Right lobe of liver (tissue), 6 donors: ENCODE measurements at regions not wholly inside any gene's neighbourhood (a gene's known extent, or its start where the extent isn't known, plus 50 kb on each side); places are given as distances from the start of the nearest gene placed in this dataset.

Experiments
- ATAC-seq, 4 donors: fragments of 200-7000 bp; cut with Tn5 transposase; one replicate each; pipeline ENCODE4 v1.9.1; 2020; ENCODE audit warnings: mild to moderate bottlenecking in 4 of 4, moderate library complexity in 4 of 4
- DNase-seq, 3 donors: peaks; one replicate each; pipeline ENCODE4 v3.0.0-alpha.2; 2020
- H3K27ac ChIP-seq, 3 donors: fragments of 200-600 bp; one replicate each; pipeline ENCODE4 v1.8.0; 2022
- H3K27me3 ChIP-seq, 2 donors: fragments of 200-600 bp; one replicate each; pipeline ENCODE4 v1.8.0; 2022
- H3K36me3 ChIP-seq, 4 donors: fragments of 200-600 bp; sonication (generic) in 1 of 4; one replicate each; pipeline versions ENCODE4 v1.5.1 to v1.8.0; 2017 to 2022; ENCODE audit warnings: control low read depth in 1 of 4
- H3K4me1 ChIP-seq, 4 donors: fragments of 200-600 bp; sonication (generic) in 1 of 4; one replicate each; pipeline versions ENCODE4 v1.5.1 to v1.8.0; 2017 to 2022; ENCODE audit warnings: control low read depth in 1 of 4
- H3K4me3 ChIP-seq, 3 donors: fragments of 200-600 bp; one replicate each; pipeline ENCODE4 v1.8.0; 2022
- H3K9me3 ChIP-seq, 4 donors: fragments of 200-600 bp; sonication (generic) in 1 of 4; one replicate each; pipeline versions ENCODE4 v1.5.1 to v1.8.0; 2017 to 2022; ENCODE audit warnings: control low read depth in 1 of 4
- CTCF ChIP-seq, 4 donors: fragments of 200-600 bp in 3 of 4; fragments of 450-650 bp in 1 of 4; IDR thresholded peaks; one replicate each; pipeline versions ENCODE4 v1.5.1 to v1.8.0; 2016 to 2022; ENCODE audit warnings: antibody characterized with exemption in 4 of 4, mild to moderate bottlenecking in 2 of 4
- POLR2A ChIP-seq: fragments of 450-650 bp; IDR thresholded peaks from one replicate; pipeline ENCODE4 v1.6.1; 2017; ENCODE audit warnings: antibody characterized with exemption, mild to moderate bottlenecking
- WGBS: methylation state at CpG from one replicate; pipeline ENCODE4 v1.1.6; 2018; ENCODE audit warnings: low coverage, low lambda C conversion rate; ENCODE audit not compliant: insufficient coverage; ENCODE audit errors: missing lambda C conversion rate; 5-methylcytosine and 5-hydroxymethylcytosine counted together
- intact Hi-C, 2 donors: fragments of 100-400 bp; cut with DNase I; formaldehyde crosslinking; loops; one replicate each; pipeline versions ENCODE4 v1.11.2 to v1.14.1; 2022
- donor health status: DM: no; HTN: yes; CAD: no.
- donor health status: DM: no; HTN: no; CAD: no.
- donor health status: DM: no; HTN: no; CAD: no.
- donor health status: DM: no; HTN: yes; CAD: no.
- donor health status: DM: no; HTN: yes; CAD: no.

GRCh38 chr15:47460795-47461573 lies 256.3 kb upstream of the SEMA6D start:
- DNase-seq (no peak), ATAC-seq (peak in 1 of 4 donors; percentile 22)
- Histone ChIP-seq H3K36me3 (no peaks in the 10 kb centered on the region), H3K27ac (no peak overlapping the region), H3K4me1 (no peaks in the 10 kb centered on the region), H3K27me3 (no peaks in the 10 kb centered on the region), H3K9me3 (no peaks in the 10 kb centered on the region), H3K4me3 (no peak overlapping the region)
- no peak for TF ChIP-seq POLR2A
- TF ChIP-seq CTCF (IDR thresholded peaks at IDR 0.05), result no peak
- WGBS, result 57% methylated on average over 4 of the region's 4 CpGs
- intact Hi-C loops, result no loop called here

GRCh38 chr15:47461652-47462141 lies 255.6 kb upstream of the SEMA6D start:
- no peaks in the 10 kb centered on the region for H3K9me3 ChIP-seq
- H3K4me3 ChIP-seq, result no peak overlapping the region
- H3K36me3 ChIP-seq, result no peaks in the 10 kb centered on the region
- TF ChIP-seq CTCF (IDR thresholded peaks at IDR 0.05), result no peak
- TF ChIP-seq POLR2A, result no peak
- 67% methylated on average over 3 of the region's 3 CpGs for WGBS
- no peaks in the 10 kb centered on the region for H3K27me3 ChIP-seq
- DNase-seq, result no peak
- H3K27ac ChIP-seq, result no peak overlapping the region
- ATAC-seq, result no peak
- H3K4me1 ChIP-seq, result no peaks in the 10 kb centered on the region
- intact Hi-C loops, result no loop called here

- Histone ChIP-seq H3K4me3 (no peak overlapping the region), H3K27ac (no peak overlapping the region), H3K36me3 (no peaks in the 10 kb centered on the region), H3K9me3 (no peaks in the 10 kb centered on the region), H3K4me1 (no peaks in the 10 kb centered on the region), H3K27me3 (no peaks in the 10 kb centered on the region)
- no peak for ATAC-seq
- 50% methylated on average over 1 of the region's 1 CpG for WGBS
- TF ChIP-seq CTCF (IDR thresholded peaks at IDR 0.05), result no peak
- no peak for TF ChIP-seq POLR2A
- no peak for DNase-seq
- intact Hi-C loops, result no loop called here
Observed at GRCh38 chr15:47466357-47466756, 250.9 kb upstream of the SEMA6D start.

- intact Hi-C loops, result no loop called here
- Histone ChIP-seq H3K4me1 (no peaks in the 10 kb centered on the region), H3K4me3 (no peak overlapping the region), H3K27ac (no peak overlapping the region), H3K9me3 (no peaks in the 10 kb centered on the region), H3K27me3 (no peaks in the 10 kb centered on the region), H3K36me3 (no peaks in the 10 kb centered on the region)
- TF ChIP-seq POLR2A (no peak), CTCF (IDR thresholded peaks at IDR 0.05) (no peak)
- WGBS, result 67% methylated on average over 2 of the region's 4 CpGs
- ATAC-seq (no peak), DNase-seq (no peak)
Observed at GRCh38 chr15:47470983-47471382, 246.3 kb upstream of the SEMA6D start.
